22Rv1 (cell line): ENCODE measurements at regions not wholly inside any gene's neighbourhood (a gene's known extent, or its start where the extent isn't known, plus 50 kb on each side); places are given as distances from the start of the nearest gene placed in this dataset.
A peak's percentile ranks its signal among the peaks of the same experiment; 100 is the strongest.
"Not testable (repeated sequence)": the region's sequence is repeated elsewhere in the genome, so short reads cannot be mapped to it uniquely, and the experiment has no call there.

ENCODE experiments used
- H3K27ac ChIP-seq: fragments of 450-650 bp; 2 replicates; pipeline ENCODE4 v1.5.1; 2017
- CTCF ChIP-seq: fragments of 450-650 bp; IDR thresholded peaks from 2 replicates; pipeline ENCODE4 v1.5.1; 2017; ENCODE audit warnings: mild to moderate bottlenecking
- ZFX ChIP-seq: fragments of 450-650 bp; IDR thresholded peaks from 2 replicates; pipeline ENCODE4 v1.6.1; 2017; ENCODE audit warnings: antibody characterized with exemption, borderline replicate concordance

- TF ChIP-seq CTCF (no peak), ZFX (no peak)
- no peak overlapping the region for H3K27ac ChIP-seq
Observed at GRCh38 chrX:139382529-139382928, 148.0 kb upstream of the F9 start.

- H3K27ac ChIP-seq: not testable (repeated sequence)
Observed at GRCh38 chrX:139376547-139376946, 154.0 kb upstream of the F9 start.

GRCh38 chrX:139360356-139360755 is 170.2 kb upstream of the F9 start:
- no peak overlapping the region for H3K27ac ChIP-seq
- TF ChIP-seq ZFX (no peak), CTCF (no peak)

- H3K27ac ChIP-seq: peak overlapping the region; percentile 77
Observed at GRCh38 chrX:139342594-139342991, 187.9 kb upstream of the F9 start.

- peak overlapping the region; percentile 77 for H3K27ac ChIP-seq
Observed at GRCh38 chrX:139341855-139342593, 188.5 kb upstream of the F9 start.

- TF ChIP-seq ZFX: no peak
- TF ChIP-seq CTCF: no peak
- H3K27ac ChIP-seq: no peak overlapping the region
Observed at GRCh38 chrX:139332441-139332840, 198.1 kb upstream of the F9 start.

GRCh38 chrX:139327355-139327754 is 203.2 kb upstream of the F9 start:
- H3K27ac ChIP-seq: no peak overlapping the region
- TF ChIP-seq ZFX (no peak), CTCF (no peak)

- H3K27ac ChIP-seq: no peak overlapping the region
- TF ChIP-seq ZFX: no peak
- no peak for TF ChIP-seq CTCF
Observed at GRCh38 chrX:139324756-139325155, 205.8 kb upstream of the F9 start.

GRCh38 chrX:139320661-139321354 is 209.7 kb upstream of the F9 start:
- H3K27ac ChIP-seq: not testable (repeated sequence)

GRCh38 chrX:139306675-139307074 is 223.9 kb upstream of the F9 start:
- not testable (repeated sequence) for H3K27ac ChIP-seq
